ENCODE measurements at regions not wholly inside any gene's neighbourhood (a gene's known extent, or its start where the extent isn't known, plus 50 kb on each side); places are given as distances from the start of the nearest gene placed in this dataset.

DNA sequence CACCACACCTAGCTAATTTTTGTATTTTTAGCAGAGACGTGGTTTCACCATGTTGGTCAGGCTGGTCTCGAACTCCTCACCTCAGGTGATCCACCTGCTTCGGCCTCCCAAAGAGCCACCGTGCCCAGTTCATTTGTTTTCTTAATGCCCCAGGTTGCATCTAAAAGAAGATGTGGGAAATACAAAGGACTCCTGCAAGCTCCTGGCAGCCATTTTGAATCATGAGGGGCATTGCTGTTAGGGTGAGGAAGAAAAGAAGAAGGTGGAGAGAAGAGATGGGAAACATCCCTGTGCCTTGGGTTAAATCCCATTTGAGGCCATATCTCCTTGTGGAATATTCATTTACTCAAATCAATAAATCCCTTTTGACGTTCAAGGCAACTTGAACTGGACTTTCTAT, 365.3 kb upstream of the ERCC4 start:
- no peak for TF ChIP-seq MAFK (IDR thresholded peaks at IDR 0.05; ENCODE audit: low read length)
- TF ChIP-seq MXI1 (IDR thresholded peaks at IDR 0.05; ENCODE audit: low read depth, low read length), result no peak
- no peak for TF ChIP-seq NR2C2 (CRISPR knock-in tag; IDR thresholded peaks at IDR 0.05)
- TF ChIP-seq NR2C2 (tag; IDR thresholded peaks at IDR 0.05), result no peak
- TF ChIP-seq LARP7 (IDR thresholded peaks at IDR 0.05), result no peak
- TF ChIP-seq NR4A1 (CRISPR knock-in tag; IDR thresholded peaks at IDR 0.05), result no peak
- TF ChIP-seq NR4A1 (tag; IDR thresholded peaks at IDR 0.05), result no peak
- TF ChIP-seq YY1 (IDR thresholded peaks at IDR 0.05; ENCODE audit: borderline replicate concordance in 1 of 3, control insufficient read depth in 1 of 3, extremely low read depth in 1 of 3, insufficient read depth in 3 of 3, insufficient read length in 1 of 3, insufficient replicate concordance in 2 of 3, low read depth in 1 of 3, low read length in 2 of 3), result no peak
- TF ChIP-seq CTCF (IDR thresholded peaks at IDR 0.05 in 2 of 3, conservative IDR thresholded peaks at IDR 0.05 in 1 of 3; ENCODE audit: insufficient read depth in 2 of 3, low read depth in 1 of 3, low read length in 3 of 3), result no peak
- TF ChIP-seq ASH1L (IDR thresholded peaks at IDR 0.05; ENCODE audit: borderline replicate concordance, low read depth, partially characterized antibody), result no peak
- TF ChIP-seq MAZ (CRISPR knock-in tag; conservative IDR thresholded peaks at IDR 0.05 in 1 of 2, IDR thresholded peaks at IDR 0.05 in 1 of 2), result no peak
- no peak for TF ChIP-seq BMI1 (IDR thresholded peaks at IDR 0.05; ENCODE audit: low read length)
- TF ChIP-seq SREBF2 (CRISPR knock-in tag; IDR thresholded peaks at IDR 0.05), result no peak
- TF ChIP-seq NR2F6 (CRISPR knock-in tag; IDR thresholded peaks at IDR 0.05), result no peak
